ENCODE measurements at regions not wholly inside any gene's neighbourhood (a gene's known extent, or its start where the extent isn't known, plus 50 kb on each side); places are given as distances from the start of the nearest gene placed in this dataset.
"Not testable (repeated sequence)": the region's sequence is repeated elsewhere in the genome, so short reads cannot be mapped to it uniquely, and the experiment has no call there.

DNA sequence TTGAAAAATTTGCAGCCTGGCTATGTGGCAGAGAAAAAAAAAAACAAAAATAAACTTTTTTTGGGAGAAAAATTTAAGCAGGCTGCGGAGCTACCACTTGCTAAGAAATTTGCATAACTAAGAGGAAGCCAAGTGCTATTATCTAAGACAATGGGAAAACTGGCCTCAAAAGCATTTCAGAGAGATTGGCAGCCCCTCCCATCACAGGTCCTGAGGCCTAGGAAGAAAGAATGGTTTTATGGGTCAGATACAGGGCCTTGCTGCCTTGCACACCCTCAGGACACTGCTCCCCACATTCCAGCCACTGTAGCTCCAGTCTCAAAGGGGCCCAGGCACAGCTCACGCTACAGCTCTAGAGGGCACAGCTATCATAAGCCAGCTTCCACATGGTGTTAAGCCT is 777.9 kb downstream of the TENT5A start:
- no peak for FAIRE-seq

DNA sequence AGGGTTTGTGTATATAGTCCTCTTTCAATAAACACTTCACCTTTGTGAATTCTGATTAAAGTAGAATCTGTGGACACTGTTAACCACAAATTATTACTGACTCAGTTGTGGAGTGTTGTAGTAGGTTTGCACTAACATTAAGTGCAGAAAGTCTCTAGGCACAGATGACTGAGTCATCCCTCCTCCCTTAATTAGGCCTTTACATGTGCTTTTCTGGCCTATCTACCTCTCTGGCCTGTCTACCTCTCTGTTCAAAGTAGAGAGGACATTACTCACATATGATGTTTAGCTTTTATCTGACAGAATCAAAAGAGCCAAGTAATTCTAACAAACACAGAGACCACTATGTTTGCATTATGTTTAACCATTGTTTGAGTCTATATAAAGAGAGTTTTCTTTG is 783.0 kb downstream of the TENT5A start:
- no peak for FAIRE-seq

DNA sequence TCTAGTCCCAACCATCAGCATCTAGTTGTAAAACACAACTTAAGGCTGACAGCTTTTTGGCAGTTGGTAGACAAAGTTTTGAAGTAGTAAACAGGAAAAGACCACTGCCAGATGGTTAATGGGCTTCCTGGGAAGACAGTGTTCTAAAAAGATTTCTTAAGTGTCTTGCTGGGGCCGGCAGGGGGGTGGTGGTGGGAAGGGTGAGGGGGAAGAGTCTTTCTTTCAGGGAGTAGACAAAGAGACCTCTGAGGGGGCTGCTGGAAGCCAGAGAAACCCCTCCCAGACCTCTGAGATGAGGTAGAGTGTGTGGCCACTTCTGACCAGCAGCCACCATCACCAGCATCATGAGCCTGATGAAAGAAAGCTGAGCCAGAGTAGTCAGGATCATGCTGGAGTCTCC is 784.9 kb downstream of the TENT5A start:
- FAIRE-seq = no peak

DNA sequence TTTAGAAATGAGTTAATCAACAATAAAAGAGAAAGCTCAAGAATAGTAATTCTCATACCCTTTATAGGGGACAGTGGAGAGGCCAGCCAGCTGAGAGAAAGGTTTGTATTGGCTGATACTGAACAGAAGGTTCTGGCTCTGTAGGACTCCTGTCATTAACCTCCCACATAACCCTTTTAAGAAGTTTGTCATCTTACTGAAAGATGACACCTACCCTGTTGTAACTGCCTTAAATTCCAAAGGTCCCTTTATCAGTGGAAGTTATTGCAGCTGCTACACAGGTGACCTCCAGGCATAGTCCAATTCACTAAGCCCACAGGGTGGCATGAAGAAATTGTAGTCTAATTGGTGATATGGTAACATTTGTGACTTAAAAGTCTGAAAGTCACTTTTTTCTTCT is 790.1 kb downstream of the TENT5A start:
- FAIRE-seq = no peak

DNA sequence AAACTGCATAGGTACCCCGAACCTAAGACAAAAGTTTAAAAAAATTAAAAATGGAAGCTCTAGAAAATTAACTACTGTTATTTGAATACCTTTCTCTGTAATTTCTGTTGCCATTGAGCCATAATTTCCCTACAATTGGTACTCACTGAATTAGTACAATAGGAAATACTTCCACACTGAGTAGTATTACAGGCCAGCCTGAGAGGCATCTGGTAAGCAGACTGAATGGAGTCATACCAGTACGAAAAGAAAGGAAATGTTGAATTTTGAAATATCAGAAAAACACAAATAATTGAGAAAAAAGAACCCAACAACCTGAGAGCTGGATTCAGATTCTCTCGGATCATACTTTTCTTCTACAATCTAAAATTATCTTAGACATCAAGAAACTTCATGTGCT is 791.3 kb downstream of the TENT5A start:
- FAIRE-seq = no peak

DNA sequence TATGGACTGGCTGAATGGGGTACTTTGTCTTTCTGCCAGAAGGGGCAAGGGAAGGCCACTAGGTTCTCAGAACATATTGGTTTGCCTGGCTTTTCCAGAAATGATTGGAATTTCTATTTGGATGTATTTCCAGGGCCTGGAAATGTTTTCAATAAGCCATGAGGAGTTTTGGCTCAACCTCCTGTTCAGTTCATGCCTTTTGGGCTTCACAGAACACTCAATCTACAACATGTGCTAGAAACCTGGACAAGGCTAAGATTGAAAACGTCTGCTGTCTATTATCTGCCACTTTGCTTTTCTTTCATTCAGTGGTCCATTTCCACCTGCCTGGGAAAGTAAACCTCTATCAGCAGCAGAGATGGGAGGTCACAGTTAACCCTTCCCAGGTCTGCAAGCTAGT is 793.4 kb downstream of the TENT5A start:
- FAIRE-seq = no peak

DNA sequence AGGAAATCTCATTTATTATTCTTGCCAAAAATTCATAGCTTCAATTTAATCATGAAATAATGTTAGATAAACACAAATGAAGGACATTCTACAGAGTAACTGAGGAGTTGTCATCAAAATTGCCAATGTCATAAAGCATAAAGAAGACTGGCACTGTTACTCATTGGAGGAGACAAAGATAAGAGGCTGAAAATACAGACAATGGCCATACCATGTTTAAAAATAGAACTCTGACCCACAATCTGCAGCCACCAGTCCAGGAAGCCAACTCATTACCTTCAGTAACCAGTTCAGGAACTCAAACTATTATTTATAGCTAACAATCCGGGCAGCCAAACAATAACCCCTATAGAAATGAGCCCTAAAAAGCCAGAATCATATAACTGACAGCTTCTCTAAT is 795.6 kb downstream of the TENT5A start:
- no peak for FAIRE-seq

DNA sequence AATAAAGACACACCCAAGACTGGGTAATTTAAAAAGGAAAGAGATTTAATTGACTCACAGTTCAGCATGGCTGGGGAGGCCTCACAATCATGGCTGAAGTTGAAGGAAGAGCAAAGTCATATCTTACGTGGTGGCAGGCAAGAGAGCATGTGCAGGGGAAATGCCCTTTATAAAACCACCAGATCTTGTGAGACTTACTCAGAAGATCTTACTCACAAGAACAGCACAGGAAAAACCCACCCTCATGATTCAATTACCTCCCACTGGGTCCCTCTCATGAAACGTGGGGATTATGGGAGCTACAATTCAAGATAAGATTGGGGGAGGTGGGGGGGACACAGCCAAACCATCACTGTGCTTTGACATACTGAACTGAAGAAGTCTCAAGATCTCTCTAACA is 800.0 kb downstream of the TENT5A start:
- not testable (repeated sequence) for FAIRE-seq

DNA sequence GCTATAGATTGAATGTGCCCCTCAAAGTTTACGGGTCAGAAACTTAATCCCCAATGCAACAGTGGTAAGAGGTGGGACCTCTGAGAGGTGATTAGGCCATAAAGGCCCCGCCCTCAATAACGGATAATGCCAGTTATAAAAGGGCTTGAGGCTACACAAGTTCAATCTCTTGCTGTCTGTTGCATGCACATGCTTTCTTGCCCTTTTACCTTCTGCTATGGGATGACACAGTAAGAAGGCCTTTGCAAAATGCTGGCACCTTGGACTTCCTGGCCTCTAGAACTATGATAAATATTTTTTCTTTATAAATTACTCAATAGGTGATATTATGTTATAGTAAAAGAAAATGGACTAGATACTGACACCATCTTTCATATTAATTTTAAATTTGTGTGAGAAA is 806.1 kb downstream of the TENT5A start:
- FAIRE-seq = no peak

DNA sequence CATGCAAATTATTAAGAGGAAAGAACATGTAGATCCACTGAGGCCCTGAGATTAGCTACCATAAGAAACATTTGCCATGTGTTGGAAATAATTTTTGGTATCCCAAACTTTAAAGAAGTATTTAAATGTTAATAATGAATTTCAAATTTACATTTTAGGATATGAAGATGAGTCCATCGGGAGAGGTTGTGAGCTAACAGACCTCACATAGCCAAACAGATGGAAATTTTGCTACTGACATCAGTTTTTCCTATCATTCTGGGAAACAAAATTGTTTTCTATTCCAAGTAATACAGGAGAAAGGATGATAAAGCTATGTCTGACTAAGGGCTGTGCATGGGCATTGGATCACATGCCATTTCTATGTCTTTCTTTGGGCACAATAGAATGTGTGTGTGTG is 809.6 kb downstream of the TENT5A start:
- no peak for FAIRE-seq

DNA sequence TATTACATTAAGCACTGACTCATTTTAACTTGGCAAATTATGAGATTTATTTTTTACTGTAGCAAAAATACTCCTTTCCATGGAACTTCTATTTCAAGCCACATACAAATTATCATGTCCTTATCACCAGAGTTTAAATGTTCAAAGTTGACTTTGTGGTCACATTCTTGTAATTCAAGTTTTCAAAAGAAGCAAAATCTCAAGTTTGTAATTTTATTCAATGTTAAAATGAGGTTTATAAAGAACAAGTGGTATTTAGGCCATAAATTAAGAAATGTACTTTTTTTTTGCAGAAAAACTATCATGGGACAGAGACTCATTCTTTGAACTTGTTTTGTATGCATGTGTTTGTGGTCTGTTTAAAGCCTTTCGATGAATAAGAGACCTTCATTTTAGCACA is 811.5 kb downstream of the TENT5A start:
- no peak for FAIRE-seq

DNA sequence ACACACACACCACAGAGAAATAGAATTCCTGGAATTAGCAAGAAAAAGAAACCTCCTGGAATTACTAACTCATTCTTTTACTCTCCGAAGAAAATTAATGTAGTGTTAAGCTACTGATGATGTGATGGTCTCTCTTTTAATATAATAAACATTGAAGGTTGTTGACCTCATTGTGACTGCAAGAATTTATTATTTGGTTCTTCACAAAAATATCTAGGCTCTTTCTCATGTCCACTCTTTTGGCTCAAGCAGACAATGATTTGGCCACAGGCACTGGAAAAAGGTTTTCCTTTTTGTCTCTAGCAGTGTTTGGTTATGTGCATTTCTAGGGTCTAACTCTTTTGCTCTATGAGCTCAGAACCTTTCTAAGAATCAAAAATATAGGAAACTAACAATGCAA is 811.9 kb downstream of the TENT5A start:
- no peak for FAIRE-seq

DNA sequence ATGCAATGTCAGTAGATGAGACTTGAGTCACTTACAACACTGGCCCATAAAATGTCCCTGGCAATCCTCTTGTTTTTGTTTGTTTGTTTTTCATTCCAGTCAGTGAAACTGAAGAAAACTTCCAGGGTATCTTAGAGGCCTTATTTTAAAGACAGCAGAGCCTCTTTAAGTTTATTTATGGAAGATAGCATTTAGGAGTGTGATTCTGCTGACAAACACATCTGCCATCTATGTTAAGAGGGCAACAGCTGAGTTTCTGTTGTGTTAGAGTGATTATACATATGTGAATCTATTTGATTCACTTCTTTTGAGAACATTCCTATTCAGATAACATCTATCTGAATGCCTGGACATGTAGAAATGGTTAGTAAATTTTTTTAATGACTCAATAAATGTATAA is 812.6 kb downstream of the TENT5A start:
- FAIRE-seq = no peak

DNA sequence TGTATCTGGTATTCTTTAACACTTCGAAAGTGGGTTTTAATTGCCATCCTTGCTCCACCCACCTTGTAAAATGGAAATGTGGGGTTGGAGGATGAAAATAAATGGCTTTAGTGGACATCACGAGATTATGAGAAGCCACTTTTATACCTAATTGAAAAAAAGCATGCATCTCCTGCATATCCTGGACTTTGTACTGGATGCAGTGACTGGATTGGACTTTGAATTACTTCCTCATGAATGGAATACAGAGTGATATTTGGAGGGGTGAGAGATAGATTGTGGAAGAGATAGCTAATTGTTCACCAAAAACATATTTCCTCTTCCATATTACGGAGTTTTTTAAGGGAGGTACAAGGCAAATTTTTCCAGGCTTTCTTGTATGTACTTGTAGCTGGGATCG is 813.0 kb downstream of the TENT5A start:
- FAIRE-seq = no peak

DNA sequence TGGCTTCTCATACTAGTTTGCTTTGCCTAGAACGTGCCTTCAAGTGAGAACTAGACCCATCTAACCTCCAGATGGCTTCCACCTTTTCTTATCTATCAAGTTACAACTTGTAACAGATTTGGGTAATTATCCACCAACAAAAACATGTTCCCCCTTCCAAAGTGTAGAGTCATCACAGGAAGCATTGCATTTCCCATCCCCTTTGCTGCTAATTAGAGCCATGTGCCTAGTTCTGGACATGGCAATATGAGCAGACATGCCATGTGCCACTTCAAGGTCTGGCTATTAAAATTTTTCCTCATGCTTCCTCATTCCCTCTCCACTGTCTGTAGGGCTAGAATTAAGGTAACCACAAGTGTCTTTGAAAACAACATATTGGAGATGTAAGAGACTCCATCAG is 814.4 kb downstream of the TENT5A start:
- FAIRE-seq = no peak

DNA sequence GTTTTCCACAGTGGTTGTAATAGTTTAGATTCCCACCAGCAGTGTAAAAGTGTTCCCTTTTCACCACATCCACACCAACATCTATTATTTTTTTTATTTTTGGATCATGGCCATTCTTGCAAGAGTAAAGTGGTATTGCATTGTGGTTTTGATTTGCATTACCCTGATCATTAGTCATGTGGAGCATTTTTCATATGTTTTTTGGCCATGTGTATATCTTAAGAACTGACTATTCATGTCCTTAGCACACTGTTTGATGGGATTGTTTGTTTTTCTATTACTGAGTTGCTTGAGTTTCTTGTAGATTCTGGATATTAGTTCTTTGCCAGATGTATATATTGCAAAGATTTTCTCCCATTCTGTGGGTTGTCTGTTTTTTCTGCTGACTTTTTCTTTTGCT is 820.1 kb downstream of the TENT5A start:
- FAIRE-seq = no peak

DNA sequence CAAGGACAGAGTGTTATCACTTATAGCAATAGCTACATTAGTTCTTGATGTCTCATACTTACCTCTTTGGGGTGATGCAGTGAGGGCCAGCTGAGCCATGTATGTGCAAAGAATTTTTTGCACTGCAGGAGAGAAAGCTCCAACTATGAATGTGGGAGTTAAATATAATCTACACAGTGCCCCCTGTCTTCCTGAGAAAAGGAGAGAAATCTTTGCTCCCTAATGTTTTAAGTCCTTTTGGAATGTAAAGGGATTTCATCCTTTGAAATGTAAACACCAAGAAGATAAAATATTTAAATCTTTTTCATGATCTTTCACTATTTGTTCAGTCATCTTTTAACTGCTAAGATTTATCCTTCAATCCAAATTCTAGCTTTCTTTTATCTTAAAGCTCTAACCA is 822.1 kb downstream of the TENT5A start:
- no peak for FAIRE-seq

DNA sequence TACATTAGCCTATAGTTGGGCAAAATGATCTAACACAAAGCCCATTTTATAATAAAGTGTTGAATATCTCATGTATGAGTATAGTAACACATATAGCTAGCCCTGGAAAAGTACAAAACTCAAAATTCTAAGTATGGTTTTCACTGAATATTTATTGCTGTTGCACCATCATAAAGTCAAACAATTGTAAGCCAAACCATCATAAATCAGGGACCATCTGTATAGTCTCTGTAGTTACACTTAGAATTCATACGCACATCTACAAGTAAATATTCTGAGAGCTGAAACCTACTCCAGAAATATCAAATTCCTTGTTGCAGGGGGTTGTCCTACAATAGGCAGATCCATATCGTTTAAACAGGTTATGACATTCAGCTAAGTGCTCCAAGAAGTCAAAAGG is 817.3 kb downstream of the BCKDHB start:
- no peak for FAIRE-seq

DNA sequence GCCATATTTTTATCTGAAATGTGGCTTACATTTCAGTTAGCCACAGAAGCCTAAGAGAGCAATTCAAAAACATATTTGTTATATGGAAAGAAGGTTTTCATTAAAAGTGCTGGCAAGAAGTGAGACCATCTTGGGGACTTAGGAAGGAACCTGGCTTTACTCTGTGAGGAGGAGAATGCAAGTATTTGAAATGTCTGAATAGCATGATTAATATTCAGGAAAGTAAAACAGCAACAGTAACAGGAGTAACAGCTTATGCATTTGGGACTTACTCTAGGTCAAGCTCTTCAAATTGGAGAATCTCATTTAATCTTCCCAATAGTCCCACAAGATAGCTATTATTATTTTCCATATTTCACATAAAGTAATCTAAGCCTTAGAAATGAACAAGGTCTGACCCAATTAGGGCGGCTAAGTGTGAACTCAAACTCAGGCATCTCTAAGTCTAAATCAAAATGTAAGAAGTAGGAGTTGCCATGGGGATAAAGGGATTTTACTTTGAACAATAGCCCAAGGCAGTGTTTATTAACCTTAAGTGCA is 816.5 kb downstream of the BCKDHB start:
- FAIRE-seq = no peak

DNA sequence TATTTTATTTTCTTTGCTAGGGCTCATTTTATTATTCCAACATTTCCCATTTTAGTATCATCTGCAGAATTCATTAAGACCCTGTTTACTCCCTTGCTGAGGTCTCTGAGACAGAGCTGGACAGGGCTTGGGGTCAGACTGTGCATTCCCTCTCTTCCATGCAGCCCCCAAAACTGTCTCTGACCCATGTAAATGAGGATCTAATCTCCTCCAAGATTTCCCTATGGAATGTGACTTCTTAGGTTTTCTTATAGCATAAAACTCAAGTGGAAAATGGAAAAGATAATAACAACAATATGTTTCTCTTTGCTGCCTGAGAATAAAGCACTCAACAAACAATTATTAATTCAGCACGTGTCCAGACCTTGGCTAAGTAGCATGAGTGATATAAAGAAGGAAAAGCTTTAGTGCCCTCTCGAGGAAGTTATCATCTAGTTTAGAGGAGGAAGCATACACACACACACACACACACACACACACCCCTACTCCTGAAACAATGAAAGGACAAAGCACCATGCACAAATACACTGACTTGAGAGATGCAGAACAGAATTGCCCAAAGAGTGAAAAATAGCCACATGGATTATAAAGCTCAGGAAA is 815.5 kb downstream of the BCKDHB start:
- no peak for FAIRE-seq

DNA sequence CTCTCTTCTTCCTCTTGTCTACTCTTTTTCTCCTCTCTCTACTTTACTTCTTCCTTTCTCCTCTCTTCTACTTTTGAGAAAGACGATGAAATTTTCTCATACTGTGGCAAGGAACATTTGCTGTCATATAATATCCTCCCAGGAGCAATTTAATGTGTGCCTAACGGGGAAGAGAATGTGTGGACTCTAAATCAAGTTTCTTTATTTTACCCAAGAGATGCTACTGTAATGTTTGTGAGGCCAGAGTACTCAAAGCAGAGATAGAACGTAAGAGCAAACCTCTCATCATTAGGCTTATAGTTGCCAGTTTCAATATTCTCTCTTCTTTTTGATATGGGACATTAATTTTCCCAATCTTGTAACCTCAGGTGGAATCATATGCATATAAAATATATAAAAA is 801.4 kb downstream of the BCKDHB start:
- no peak for FAIRE-seq

DNA sequence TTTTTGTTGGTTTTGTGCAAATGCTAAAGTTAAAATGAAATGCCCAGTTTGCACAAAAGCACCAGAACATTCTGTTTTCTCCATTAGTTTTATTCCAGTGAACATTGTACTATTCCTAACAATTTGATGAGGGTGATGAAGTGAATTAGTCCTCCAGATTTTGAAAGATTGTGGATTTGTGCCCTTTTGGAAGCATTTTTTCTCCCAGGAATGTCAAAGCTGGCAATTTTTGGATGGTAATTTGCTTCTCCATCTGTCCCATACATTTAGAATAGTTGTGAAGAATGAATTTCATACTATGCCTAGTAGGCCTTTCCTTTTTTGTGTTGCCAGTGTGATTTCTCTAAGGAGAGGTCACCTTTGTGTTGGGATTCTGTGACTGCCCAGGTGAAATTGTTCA is 797.2 kb downstream of the BCKDHB start:
- no peak for FAIRE-seq

DNA sequence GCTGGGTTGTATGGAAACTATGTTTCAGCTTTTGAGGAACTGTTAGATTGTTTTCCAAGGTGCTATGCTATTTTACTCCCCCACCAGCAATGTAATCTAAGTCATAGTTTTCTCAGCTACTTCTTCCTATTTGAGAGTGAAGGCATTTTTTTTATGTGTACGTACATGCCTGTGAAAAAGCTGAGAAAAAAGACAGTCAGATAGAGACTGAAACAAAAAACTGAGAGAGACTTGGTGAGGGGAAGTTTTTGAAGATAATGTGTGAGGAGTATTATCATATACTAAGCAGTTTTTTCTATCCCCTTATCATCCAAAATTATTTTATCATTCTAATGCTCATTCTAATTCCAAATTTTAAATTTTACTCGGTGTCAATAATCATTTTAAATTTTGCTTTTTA is 780.0 kb downstream of the BCKDHB start:
- FAIRE-seq = no peak

DNA sequence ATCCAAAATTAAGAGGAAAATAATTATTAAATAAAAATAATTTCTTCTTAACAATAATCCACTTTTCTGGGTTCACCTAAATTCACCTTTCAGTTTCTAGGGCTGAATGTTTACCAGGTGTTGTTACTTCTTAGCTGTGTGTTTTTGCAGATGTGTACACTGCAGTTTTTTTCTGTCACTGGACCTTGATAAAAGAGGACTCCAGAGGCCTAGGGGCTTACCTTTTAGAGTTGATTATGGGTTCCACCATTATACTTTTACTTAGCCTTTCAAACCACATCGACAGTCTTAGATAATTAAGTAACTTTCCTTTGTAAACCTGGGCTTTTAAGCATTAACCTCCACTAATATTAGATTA is 766.5 kb downstream of the BCKDHB start:
- no peak for FAIRE-seq

DNA sequence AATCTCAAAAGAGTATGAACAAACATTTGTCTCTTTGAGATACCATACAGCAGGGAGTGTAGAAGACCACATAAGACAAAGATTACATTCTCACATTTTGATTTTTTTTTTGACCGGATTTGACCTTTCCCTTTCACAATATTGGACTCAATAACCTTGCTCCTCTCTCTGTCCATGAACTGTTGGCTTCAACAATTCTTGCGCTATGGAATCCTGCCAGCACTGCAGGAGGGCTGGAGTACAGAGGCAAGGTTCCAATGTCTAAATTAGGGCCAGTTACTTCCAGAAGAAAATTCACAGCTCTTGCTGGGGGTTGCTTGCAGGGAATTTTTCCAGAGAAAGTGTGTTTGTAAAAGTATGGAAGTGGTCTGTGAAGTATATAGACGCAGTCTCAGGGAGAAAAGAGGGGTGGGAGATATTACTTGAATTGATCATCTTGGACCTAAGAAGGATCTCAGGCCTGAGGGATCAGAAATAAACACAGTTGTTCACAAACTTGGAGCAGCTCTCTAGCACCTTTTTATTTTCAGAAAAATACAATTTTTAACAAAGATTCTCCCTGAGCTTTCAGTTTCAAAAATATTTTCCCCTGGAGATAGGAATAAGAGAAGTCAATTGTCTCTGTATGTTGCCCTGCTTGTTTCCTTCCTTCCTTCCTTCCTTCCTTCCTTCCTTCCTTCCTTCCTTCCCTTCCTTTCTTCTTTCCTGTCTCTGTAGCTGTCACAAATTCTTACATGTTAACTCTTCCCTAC is 765.9 kb downstream of the BCKDHB start:
- no peak for FAIRE-seq
